ENCODE measurements at regions not wholly inside any gene's neighbourhood (a gene's known extent, or its start where the extent isn't known, plus 50 kb on each side); places are given as distances from the start of the nearest gene placed in this dataset.

DNA sequence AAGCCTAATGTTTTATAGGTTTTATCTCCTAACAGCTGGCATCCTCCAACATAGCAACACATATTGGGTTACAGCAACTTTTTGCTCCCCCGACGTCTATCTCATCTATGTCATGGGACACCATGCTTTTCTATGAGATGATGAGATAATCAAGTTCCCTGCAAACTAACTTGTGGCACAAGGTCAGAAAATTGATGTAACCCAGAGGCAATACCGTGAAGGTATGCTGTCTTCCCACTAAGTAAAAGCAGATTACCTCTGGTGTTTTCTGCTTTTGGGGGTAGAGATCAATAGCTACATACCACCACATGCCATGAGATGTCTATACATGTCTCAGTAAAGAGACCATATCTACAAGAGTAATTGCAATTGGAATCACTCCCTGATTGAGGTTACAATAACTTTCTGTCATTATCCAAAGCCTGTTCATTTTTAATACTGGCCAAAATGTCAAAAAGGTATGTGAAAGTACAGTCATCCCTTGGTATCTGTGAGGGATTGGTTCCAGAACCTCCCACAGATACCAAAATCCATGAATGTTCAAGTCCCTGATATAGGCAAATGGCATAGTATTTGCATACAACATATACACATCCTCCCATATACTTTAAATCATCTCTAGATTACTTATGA is 131.3 kb downstream of the CYSLTR2 start:
- TF ChIP-seq POLR2A (IDR thresholded peaks at IDR 0.05), result no peak
- TF ChIP-seq, protein P1, sequence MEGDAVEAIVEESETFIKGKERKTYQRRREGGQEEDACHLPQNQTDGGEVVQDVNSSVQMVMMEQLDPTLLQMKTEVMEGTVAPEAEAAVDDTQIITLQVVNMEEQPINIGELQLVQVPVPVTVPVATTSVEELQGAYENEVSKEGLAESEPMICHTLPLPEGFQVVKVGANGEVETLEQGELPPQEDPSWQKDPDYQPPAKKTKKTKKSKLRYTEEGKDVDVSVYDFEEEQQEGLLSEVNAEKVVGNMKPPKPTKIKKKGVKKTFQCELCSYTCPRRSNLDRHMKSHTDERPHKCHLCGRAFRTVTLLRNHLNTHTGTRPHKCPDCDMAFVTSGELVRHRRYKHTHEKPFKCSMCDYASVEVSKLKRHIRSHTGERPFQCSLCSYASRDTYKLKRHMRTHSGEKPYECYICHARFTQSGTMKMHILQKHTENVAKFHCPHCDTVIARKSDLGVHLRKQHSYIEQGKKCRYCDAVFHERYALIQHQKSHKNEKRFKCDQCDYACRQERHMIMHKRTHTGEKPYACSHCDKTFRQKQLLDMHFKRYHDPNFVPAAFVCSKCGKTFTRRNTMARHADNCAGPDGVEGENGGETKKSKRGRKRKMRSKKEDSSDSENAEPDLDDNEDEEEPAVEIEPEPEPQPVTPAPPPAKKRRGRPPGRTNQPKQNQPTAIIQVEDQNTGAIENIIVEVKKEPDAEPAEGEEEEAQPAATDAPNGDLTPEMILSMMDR (IDR thresholded peaks at IDR 0.05), result no peak

Measured in Peyer's patch (tissue), 4 donors.